HG03342 (cell line): ENCODE measurements at regions not wholly inside any gene's neighbourhood (a gene's known extent, or its start where the extent isn't known, plus 50 kb on each side); places are given as distances from the start of the nearest gene placed in this dataset.
"Not testable (repeated sequence)": the region's sequence is repeated elsewhere in the genome, so short reads cannot be mapped to it uniquely, and the experiment has no call there.

Experiments used
- ATAC-seq: cut with Tn5 transposase; IDR thresholded peaks from one replicate; pipeline ENCODE4 v1.9.1; 2021; ENCODE audit warnings: mild to moderate bottlenecking, moderate library complexity; ENCODE audit not compliant: unreplicated experiment

- no peak for ATAC-seq
Observed at GRCh38 chr21:15199414-15200383, 134.9 kb upstream of the NRIP1 start.

DNA sequence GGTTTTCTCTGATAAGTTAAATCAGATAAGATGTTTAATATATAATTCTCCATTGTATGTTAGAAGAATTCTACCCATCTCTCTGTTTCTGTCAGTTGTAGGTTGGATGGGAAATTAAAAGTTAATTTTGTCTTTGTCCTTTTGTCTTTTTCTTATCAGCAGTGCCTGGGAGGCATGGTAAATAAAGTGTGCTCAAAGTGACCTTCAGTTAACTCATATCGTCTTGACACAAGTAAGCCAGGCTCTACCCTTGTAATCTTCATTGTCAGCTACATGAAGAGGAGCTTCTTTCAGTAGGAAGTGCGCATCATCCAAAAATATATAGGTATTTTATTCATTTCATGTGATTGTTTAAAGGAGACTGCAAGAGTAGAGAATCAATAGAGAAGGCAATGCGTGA, 138.9 kb upstream of the NRIP1 start:
- no peak for ATAC-seq

- ATAC-seq = no peak
Observed at GRCh38 chr21:15204140-15204969, 139.6 kb upstream of the NRIP1 start.

GRCh38 chr21:15204970-15205286, 140.1 kb upstream of the NRIP1 start:
- no peak for ATAC-seq

GRCh38 chr21:15206514-15206913, 141.7 kb upstream of the NRIP1 start:
- ATAC-seq = no peak

DNA sequence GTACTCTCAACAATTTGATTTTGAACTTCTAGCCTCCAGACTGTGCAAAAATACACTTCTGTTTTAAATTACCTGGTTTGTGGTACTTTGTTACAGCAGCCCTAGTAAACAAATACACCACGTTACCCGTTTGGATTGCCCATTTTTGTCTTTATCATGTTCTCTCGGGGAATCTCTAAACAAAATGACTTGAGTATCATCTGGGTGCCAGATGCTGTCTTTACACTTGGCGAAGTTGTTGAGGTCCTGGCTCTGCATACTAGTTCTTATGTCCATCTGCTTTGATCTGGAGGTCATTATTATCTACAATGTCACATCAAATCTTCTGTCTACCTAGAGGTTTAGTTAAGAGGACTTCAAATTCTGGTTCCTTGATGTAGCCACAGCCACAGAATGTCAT, 142.4 kb upstream of the NRIP1 start:
- ATAC-seq = no peak

GRCh38 chr21:15207635-15208370, 143.0 kb upstream of the NRIP1 start:
- ATAC-seq = no peak

GRCh38 chr21:15208786-15209185, 144.0 kb upstream of the NRIP1 start:
- no peak for ATAC-seq

DNA sequence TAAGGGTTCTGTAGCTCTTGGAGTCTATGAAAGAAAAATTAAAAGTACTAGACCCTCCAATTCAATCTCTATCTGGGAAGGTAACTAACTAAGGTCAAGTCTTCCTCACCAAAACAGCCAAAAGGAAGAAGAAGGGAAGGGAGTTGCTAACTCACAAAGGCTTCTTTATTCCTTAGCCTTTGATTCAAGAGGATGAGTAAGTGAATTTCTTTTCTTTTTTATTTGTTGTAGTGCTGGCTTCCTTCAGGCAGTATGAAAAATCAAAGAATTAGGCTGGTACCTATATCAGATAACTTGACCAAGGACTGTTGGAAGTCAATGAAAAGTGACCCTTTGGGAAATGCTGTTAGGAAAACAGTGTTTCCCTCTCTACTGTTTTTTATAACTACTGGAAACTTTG, 144.4 kb upstream of the NRIP1 start:
- no peak for ATAC-seq

- no peak for ATAC-seq
Observed at GRCh38 chr21:15210235-15210678, 145.5 kb upstream of the NRIP1 start.

- no peak for ATAC-seq
Observed at GRCh38 chr21:15211491-15212133, 146.8 kb upstream of the NRIP1 start.

- ATAC-seq = no peak
Observed at GRCh38 chr21:15212206-15212605, 147.4 kb upstream of the NRIP1 start.

DNA sequence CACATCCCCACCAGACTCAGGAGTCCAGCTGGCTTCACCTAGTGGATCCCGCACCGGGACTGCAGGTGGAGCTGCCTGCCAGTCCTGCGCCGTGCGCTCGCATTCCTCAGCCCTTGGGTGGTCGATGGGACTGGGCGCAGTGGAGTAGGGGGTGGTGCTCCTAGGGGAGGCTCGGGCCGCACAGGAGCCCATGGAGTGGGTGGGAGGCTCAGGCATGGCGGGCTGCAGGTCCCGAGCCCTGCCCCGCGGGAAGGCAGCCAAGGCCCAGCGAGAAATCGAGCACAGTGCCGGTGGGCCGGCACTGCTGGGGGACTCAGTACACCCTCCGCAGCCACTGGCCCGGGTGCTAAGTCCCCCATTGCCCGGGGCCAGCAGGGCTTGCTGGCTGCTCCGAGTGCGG, 153.7 kb upstream of the NRIP1 start:
- not testable (repeated sequence) for ATAC-seq

- no peak for ATAC-seq
Observed at GRCh38 chr21:15219039-15219438, 154.2 kb upstream of the NRIP1 start.

DNA sequence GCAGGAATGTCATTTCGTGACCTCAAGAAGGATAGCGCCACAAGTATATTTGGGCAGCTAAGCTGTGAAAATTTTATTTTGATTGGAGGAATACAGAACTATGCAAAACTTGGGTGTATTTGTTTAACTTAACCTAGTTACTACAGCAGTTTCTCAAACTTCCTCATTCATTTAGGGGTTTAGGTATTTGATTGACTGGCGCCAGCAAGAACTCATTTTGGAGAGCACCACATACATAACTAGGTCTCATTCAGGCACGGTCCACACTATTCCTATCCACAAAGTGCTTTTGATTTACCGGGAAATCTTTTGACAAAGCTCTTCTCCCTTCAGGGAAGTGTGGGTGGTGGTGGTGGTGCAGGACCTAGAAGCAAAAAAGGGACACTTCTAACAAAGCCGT, 155.1 kb upstream of the NRIP1 start:
- no peak for ATAC-seq

GRCh38 chr21:15221799-15222386, 157.1 kb upstream of the NRIP1 start:
- ATAC-seq = no peak

DNA sequence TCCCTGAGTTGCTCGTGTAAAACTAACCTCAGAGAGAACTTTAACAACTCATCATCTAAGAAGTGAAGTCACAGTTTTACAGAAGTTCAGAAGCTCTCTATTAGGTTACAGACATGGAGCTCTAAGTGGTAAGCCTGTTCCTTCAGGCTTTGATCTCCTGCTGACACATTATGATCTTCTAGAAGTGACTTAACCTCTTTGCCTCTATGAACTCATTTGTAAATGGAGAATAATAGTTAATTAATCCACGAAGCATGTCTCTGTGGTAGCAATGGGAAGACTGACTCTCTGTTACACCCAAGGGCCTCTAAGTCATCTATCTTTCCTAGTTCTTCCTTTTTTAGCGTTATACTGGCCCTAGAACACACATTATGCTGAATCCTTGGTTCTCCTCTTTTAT, 157.9 kb upstream of the NRIP1 start:
- ATAC-seq = no peak

- no peak for ATAC-seq
Observed at GRCh38 chr21:15224346-15225086, 159.7 kb upstream of the NRIP1 start.

DNA sequence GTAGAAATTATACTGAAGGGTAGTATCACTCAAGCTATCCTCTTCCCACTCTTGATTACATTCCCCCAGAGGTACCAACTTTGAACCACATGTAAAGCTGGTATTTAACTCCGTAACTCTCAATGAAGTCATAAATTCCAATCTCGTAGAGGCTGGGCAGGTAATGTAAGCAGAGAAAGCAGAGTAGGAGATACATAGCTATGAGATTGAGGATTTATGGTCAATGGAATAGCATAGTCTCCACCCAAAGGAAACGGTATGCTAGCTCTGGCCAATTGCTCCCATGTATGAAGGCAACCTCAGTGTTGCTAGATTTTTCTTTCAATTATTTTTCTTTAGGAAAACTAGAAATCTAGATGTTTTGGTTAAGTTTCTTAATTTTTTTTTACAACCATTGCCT, 163.1 kb upstream of the NRIP1 start:
- no peak for ATAC-seq

DNA sequence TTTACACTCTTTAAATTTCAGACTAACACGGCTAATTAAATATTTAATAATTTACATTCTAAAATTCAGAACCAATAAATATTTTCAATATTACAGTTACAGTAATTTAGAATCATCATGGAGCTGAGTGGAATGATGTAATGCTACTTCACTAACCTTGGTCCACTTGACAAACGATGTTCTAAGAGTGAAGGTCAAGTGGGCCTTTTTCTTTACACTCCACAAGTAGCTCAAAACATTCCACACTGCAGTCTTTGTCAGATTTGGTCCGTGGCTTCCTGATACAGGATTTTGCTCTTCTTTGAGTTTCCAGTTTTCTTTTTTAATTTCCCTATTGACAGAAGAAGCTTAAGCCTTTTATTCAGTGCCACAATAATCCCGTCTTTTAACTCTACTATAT, 164.6 kb upstream of the NRIP1 start:
- ATAC-seq = no peak
